SK-N-SH (cell line): ENCODE measurements at regions not wholly inside any gene's neighbourhood (a gene's known extent, or its start where the extent isn't known, plus 50 kb on each side); places are given as distances from the start of the nearest gene placed in this dataset.

ENCODE experiments used
- CTCF ChIA-PET: fragments of 300-600, 350-600 bp; formaldehyde crosslinking; extraction: SDS; loops from one replicate; lab custom pipeline; 2021; lab: Yijun Ruan, JAX
- POLR2A ChIA-PET: fragments of 350-600 bp; sonication (Branson Sonifier 250); formaldehyde crosslinking; extraction: SDS; loops from one replicate; lab custom pipeline; 2020; ENCODE audit warnings: antibody characterized with exemption, inconsistent platforms; lab: Yijun Ruan, JAX
- DNase-seq: peaks from one replicate; pipeline ENCODE4 v3.0.0; 2012
- H2AFZ ChIP-seq: fragments of 200-600 bp; sonication (generic); 2 replicates; pipeline ENCODE4 v1.8.1; 2016; ENCODE audit warnings: antibody characterized with exemption, mild to moderate bottlenecking, low read depth
- H3F3A ChIP-seq: fragments of 200-600 bp; sonication (generic); replicated peaks from 2 replicates; pipeline ENCODE3; 2016; ENCODE audit warnings: antibody characterized with exemption, mild to moderate bottlenecking; ENCODE audit not compliant: insufficient read depth
- H3K27ac ChIP-seq, 2 experiments: fragments of 200-500 bp in 1 of 2; fragments of 200-600 bp in 1 of 2; sonication (Bioruptor generic) in 1 of 2; sonication (generic), shearing (Covaris generic) in 1 of 2; 2 replicates each; pipeline versions ENCODE4 v1.5.1 to v1.6.1; 2014 to 2016; ENCODE audit warnings: low read depth in 2 of 2, inconsistent platforms in 1 of 2, low read length in 1 of 2, mild to moderate bottlenecking in 1 of 2, mixed read lengths in 1 of 2
- H3K27me3 ChIP-seq: fragments of 200-600 bp; sonication (generic), shearing (Covaris generic); 2 replicates; pipeline ENCODE4 v1.6.1; 2016; ENCODE audit warnings: mixed run types; ENCODE audit not compliant: insufficient read depth
- H3K36me3 ChIP-seq, 2 experiments: fragments of 200-500 bp in 1 of 2; fragments of 200-600 bp in 1 of 2; sonication (Bioruptor generic) in 1 of 2; sonication (generic) in 1 of 2; replicated peaks in 1 of 2; 2 replicates each; pipeline versions ENCODE3 to v1.5.1; 2014 to 2016; ENCODE audit warnings: low read length in 1 of 2, mild to moderate bottlenecking in 1 of 2; ENCODE audit not compliant: insufficient read depth in 2 of 2, control insufficient read depth in 1 of 2
- H3K4me1 ChIP-seq, 2 experiments: fragments of 200-500 bp in 1 of 2; fragments of 200-600 bp in 1 of 2; sonication (Bioruptor generic) in 1 of 2; sonication (generic), shearing (Covaris generic) in 1 of 2; 2 replicates each; pipeline versions ENCODE4 v1.5.1 to v1.6.1; 2014 to 2016; ENCODE audit warnings: low read depth in 1 of 2, low read length in 1 of 2, mixed run types in 1 of 2; ENCODE audit not compliant: insufficient read depth in 2 of 2, control insufficient read depth in 1 of 2
- H3K4me2 ChIP-seq: fragments of 200-600 bp; sonication (generic), shearing (Covaris generic); 2 replicates; pipeline ENCODE4 v1.6.1; 2017; ENCODE audit warnings: mixed run types
- H3K4me3 ChIP-seq, 2 experiments: fragments of 200-500 bp in 1 of 2; fragments of 200-600 bp in 1 of 2; sonication (Bioruptor generic) in 1 of 2; sonication (generic), shearing (Covaris generic) in 1 of 2; 2 replicates each; pipeline versions ENCODE4 v1.5.1 to v1.8.1; 2014 to 2016; ENCODE audit warnings: low read depth in 2 of 2, inconsistent platforms in 1 of 2, low read length in 1 of 2, mild to moderate bottlenecking in 1 of 2, mixed read lengths in 1 of 2, moderate library complexity in 1 of 2
- H3K79me2 ChIP-seq: fragments of 200-600 bp; sonication (generic); 2 replicates; pipeline ENCODE4 v1.8.1; 2017; ENCODE audit warnings: mild to moderate bottlenecking; ENCODE audit not compliant: insufficient read depth
- H3K9ac ChIP-seq: fragments of 200-600 bp; sonication (generic); 2 replicates; pipeline ENCODE4 v1.6.1; 2017; ENCODE audit warnings: mixed run types
- H3K9me2 ChIP-seq: fragments of 200-600 bp; sonication (generic); 2 replicates; pipeline ENCODE4 v1.6.1; 2017; ENCODE audit warnings: mixed run types
- H3K9me3 ChIP-seq: fragments of 200-600 bp; sonication (generic); 2 replicates; pipeline ENCODE4 v1.6.1; 2017; ENCODE audit warnings: mixed run types, mild to moderate bottlenecking, moderate library complexity
- H4K20me1 ChIP-seq: fragments of 200-600 bp; sonication (generic); 2 replicates; pipeline ENCODE4 v1.6.1; 2017; ENCODE audit warnings: mild to moderate bottlenecking, mixed run types; ENCODE audit not compliant: insufficient read depth
- CHD2 ChIP-seq: fragments of 150-350 bp; IDR thresholded peaks from 2 replicates; pipeline ENCODE4 v1.6.1; 2018; ENCODE audit warnings: low read length; ENCODE audit not compliant: partially characterized antibody
- CTCF ChIP-seq: fragments of 200-600 bp; sonication (generic); IDR thresholded peaks from 2 replicates; pipeline ENCODE4 v1.6.1; 2017; ENCODE audit warnings: antibody characterized with exemption, mild to moderate bottlenecking, moderate library complexity
- EZH2phosphoT487 ChIP-seq: fragments of 200-600 bp; sonication (generic); IDR thresholded peaks from 2 replicates; pipeline ENCODE4 v1.6.1; 2017; ENCODE audit warnings: low read depth, mixed run types, mild to moderate bottlenecking, antibody characterized with exemption, moderate library complexity, borderline replicate concordance
- FOSL2 ChIP-seq: IDR thresholded peaks from 2 replicates; pipeline ENCODE4 v1.4.0; 2012; ENCODE audit warnings: low read depth, mild to moderate bottlenecking, moderate library complexity, borderline replicate concordance
- GABPA ChIP-seq: IDR thresholded peaks from 2 replicates; pipeline ENCODE4 v1.4.0; 2012; ENCODE audit warnings: low read depth, mild to moderate bottlenecking
- MAX ChIP-seq: IDR thresholded peaks from 2 replicates; pipeline ENCODE4 v1.4.0; 2012; ENCODE audit warnings: low read depth
- MEF2A ChIP-seq: IDR thresholded peaks from 2 replicates; pipeline ENCODE4 v1.4.0; 2012; ENCODE audit warnings: low read depth, borderline replicate concordance
- RCOR1 ChIP-seq: fragments of 150-350 bp; IDR thresholded peaks from 2 replicates; pipeline ENCODE4 v1.6.1; 2017; ENCODE audit warnings: antibody characterized with exemption, low read length
- REST ChIP-seq: IDR thresholded peaks from 2 replicates; pipeline ENCODE4 v1.6.1; 2012; ENCODE audit warnings: mild to moderate bottlenecking, low read depth, low read length, moderate library complexity
- TEAD4 ChIP-seq: IDR thresholded peaks from 2 replicates; pipeline ENCODE4 v1.4.0; 2012; ENCODE audit warnings: mild to moderate bottlenecking, borderline replicate concordance; ENCODE audit not compliant: insufficient read depth
- YY1 ChIP-seq: IDR thresholded peaks from 2 replicates; pipeline ENCODE4 v1.4.0; 2012; ENCODE audit warnings: low read depth, mild to moderate bottlenecking
- WGBS: methylation state at CpG from one replicate; pipeline ENCODE4 v1.1.6; 2017; ENCODE audit warnings: low lambda C conversion rate; 5-methylcytosine and 5-hydroxymethylcytosine counted together

GRCh38 chr5:174202996-174203395, 157.5 kb downstream of the NSG2 start:
- Histone ChIP-seq H3K4me1 (peaks cover 0 to 20% of the 10 kb centered on the region in 2 experiments; a peak in 1 of 4 replicates), H4K20me1 (no peaks in the 10 kb centered on the region), H3F3A (no peaks in the 10 kb centered on the region), H3K9me2 (no peaks in the 10 kb centered on the region), H3K36me3 (no peaks in the 10 kb centered on the region), H2AFZ (no peak overlapping the region), H3K79me2 (no peaks in the 10 kb centered on the region), H3K27me3 (no peaks in the 10 kb centered on the region), H3K27ac (peak overlapping the region in 1 of 2 experiments; percentile 59; a peak in 2 of 4 replicates), H3K4me3 (no peak overlapping the region), H3K9ac (no peak overlapping the region), H3K9me3 (no peaks in the 10 kb centered on the region), H3K4me2 (no peak overlapping the region)
- CTCF ChIA-PET, result no interaction called here
- POLR2A ChIA-PET, result no interaction called here
- 52% methylated on average over 4 of the region's 6 CpGs for WGBS
- TF ChIP-seq CTCF (no peak), FOSL2 (no peak), YY1 (no peak), GABPA (no peak), EZH2phosphoT487 (no peak), MEF2A (no peak), MAX (no peak), CHD2 (no peak)
- DNase-seq, result no peak

- Histone ChIP-seq H3K9ac (no peak overlapping the region), H4K20me1 (no peaks in the 10 kb centered on the region), H3K27ac (no peak overlapping the region), H3K9me3 (no peaks in the 10 kb centered on the region), H3K9me2 (no peaks in the 10 kb centered on the region)
- DNase-seq, result no peak
- CTCF ChIA-PET, result interaction anchor here (0.6 to 2.0 kb wide), 4 partner anchors 11 to 159 kb away, joined by 3 to 6 read pairs (median 4); partner anchors contain the start of gene NSG2
- TF ChIP-seq TEAD4 (no peak), YY1 (no peak), RCOR1 (no peak), REST (no peak), FOSL2 (no peak)
- TF ChIP-seq, all 33 proteins: peak for 0
- Histone ChIP-seq H3K4me1 (peaks cover 0 to 13% of the 10 kb centered on the region in 2 experiments; a peak in 2 of 4 replicates), H3K27me3 (no peaks in the 10 kb centered on the region), H3F3A (no peaks in the 10 kb centered on the region), H3K4me3 (no peak overlapping the region), H2AFZ (no peak overlapping the region), H3K4me2 (no peak overlapping the region), H3K36me3 (no peaks in the 10 kb centered on the region), H3K79me2 (no peaks in the 10 kb centered on the region)
- POLR2A ChIA-PET, result no interaction called here
- 36% methylated on average over 9 of the region's 9 CpGs for WGBS
These were observed 159.2 kb downstream of the NSG2 start for GRCh38 chr5:174204535-174205313.
